RKO (cell line): ENCODE measurements at regions not wholly inside any gene's neighbourhood (a gene's known extent, or its start where the extent isn't known, plus 50 kb on each side); places are given as distances from the start of the nearest gene placed in this dataset.

Experiments
- DNase-seq: peaks from one replicate; pipeline ENCODE4 v3.0.0-alpha.2; 2016; ENCODE audit warnings: low spot score

- DNase-seq: no peak
Measured at GRCh38 chr5:135218790-135219568, 180.1 kb downstream of the MACROH2A1 start.

- no peak for DNase-seq
Measured at GRCh38 chr5:135218486-135218755, 180.6 kb downstream of the MACROH2A1 start.

GRCh38 chr5:135217669-135218485 lies 181.2 kb downstream of the MACROH2A1 start:
- DNase-seq: no peak

- DNase-seq: no peak
Measured at GRCh38 chr5:135216471-135217343, 182.3 kb downstream of the MACROH2A1 start.

GRCh38 chr5:135215617-135216470 lies 181.8 kb upstream of the PITX1 start:
- DNase-seq: no peak

GRCh38 chr5:135214897-135215616 lies 181.0 kb upstream of the PITX1 start:
- no peak for DNase-seq

- no peak for DNase-seq
Measured at GRCh38 chr5:135213466-135214239, 179.6 kb upstream of the PITX1 start.

- DNase-seq: no peak
Measured at GRCh38 chr5:135213027-135213386, 179.0 kb upstream of the PITX1 start.

GRCh38 chr5:135212361-135213026 lies 178.5 kb upstream of the PITX1 start:
- DNase-seq: no peak

GRCh38 chr5:135211791-135212190 lies 177.8 kb upstream of the PITX1 start:
- no peak for DNase-seq

GRCh38 chr5:135211083-135211790 lies 177.2 kb upstream of the PITX1 start:
- DNase-seq: no peak

- DNase-seq: no peak
Measured at GRCh38 chr5:135210286-135211055, 176.4 kb upstream of the PITX1 start.

- DNase-seq: peak; percentile 82
Measured at GRCh38 chr5:135208903-135209721, 175.1 kb upstream of the PITX1 start.

- DNase-seq: no peak
Measured at GRCh38 chr5:135208555-135208902, 174.5 kb upstream of the PITX1 start.

GRCh38 chr5:135207866-135208265 lies 173.8 kb upstream of the PITX1 start:
- no peak for DNase-seq

- no peak for DNase-seq
Measured at GRCh38 chr5:135206862-135207261, 172.8 kb upstream of the PITX1 start.

- DNase-seq: no peak
Measured at GRCh38 chr5:135205632-135206349, 171.8 kb upstream of the PITX1 start.
